GM19372 (cell line): ENCODE measurements at regions not wholly inside any gene's neighbourhood (a gene's known extent, or its start where the extent isn't known, plus 50 kb on each side); places are given as distances from the start of the nearest gene placed in this dataset.

Source experiments
- ATAC-seq: cut with Tn5 transposase; IDR thresholded peaks from one replicate; pipeline ENCODE4 v1.9.1; 2021; ENCODE audit warnings: mild to moderate bottlenecking, low read depth, moderate library complexity; ENCODE audit not compliant: unreplicated experiment

DNA sequence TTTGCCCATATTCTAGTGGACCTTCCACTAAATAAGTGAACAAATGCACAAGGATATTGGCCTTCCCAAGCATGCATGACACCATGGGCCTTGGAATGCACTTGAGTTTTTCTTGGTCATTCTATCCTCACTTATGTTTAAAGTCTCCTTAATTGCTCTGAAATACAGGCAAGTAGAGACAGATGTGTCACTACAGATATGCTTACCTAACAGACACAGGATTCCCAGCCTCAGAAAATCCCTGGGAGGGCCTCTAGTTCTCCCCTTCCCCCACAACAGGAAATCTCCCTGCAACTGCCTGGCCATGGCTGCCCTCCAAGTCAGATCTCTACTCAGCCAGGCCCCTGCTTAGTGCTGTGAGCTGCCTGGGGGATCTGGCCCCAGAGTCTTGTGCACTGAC is 445.2 kb downstream of the IRS1 start:
- no peak for ATAC-seq

DNA sequence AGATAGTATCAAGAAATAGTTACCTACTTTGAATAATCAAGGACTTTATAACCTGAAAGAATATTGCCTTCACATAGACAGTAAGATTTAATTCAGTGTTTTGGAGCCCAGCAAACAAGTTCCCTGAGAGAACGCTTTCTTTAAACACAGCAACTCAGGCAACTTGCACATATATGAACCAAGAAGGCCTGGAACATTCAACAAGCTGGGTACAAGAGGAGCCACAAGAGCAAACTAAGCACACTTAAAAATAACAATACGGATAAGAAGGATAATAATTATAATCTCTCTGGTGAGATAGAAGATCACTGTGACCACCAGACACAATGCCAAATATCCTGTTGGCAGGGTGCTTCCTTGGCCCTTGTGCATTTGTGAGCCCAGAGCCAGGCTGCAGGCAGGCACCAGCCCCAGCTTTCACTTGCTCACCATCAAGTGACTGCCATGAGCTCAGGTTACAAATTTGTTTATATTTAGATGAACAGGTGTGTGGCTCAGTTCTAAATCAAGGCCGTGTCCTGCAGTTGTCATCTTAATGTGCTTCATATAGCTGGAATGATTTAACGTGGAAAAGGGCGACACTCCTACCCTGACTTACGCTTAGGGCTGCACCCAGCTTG is 446.6 kb downstream of the IRS1 start:
- ATAC-seq: no peak

DNA sequence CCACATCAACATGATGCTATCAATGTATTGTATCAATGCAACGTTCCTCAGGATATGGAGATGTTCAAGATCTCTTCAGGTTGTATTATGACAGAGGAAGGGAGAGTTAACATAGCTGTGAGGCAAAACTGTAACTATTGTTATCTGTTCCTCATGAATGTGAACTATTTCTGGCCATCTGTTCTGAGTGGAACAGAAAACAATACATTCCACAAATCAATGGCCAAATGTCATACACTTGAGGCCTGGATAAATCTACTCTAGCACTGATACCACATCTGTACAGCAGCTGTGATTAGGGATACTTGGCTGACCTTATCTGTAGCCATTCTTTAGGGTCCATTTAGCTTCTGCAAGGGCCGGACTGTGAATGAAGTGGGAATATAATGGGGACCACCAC is 447.9 kb downstream of the IRS1 start:
- no peak for ATAC-seq

- no peak for ATAC-seq
Measured at GRCh38 chr2:226339616-226340015, 460.0 kb downstream of the IRS1 start.

- ATAC-seq: no peak
Measured at GRCh38 chr2:226338825-226339224, 460.8 kb downstream of the IRS1 start.

DNA sequence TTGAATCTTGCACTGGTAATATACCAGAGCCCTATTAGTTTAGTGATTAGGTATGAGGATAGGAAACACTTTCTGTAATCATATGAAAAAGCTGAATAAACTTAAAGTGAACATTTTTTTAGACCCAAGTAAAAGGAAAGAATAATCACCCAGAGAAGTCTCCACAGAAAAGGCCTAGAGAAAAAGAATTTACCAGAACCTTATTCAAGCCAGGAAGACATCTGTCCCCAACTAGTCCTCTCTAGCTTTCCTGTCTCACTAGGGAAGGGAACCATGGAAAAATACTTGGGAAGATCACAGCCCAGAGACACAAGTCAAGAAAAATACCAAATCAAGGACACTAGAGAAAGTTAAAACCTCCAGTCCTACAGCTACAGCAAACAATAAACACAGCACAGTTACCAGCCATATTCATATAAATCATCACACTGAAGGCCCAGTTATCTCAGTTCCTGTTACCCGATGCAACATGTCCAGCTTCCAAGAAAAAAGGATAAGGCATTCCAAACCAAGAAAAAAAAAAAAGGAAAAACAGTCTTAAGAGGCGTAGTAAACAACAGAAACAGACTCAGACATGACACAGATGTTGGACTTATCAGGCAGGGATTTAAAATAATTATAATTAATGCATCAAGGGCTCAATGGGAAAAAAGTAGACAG is 461.5 kb downstream of the IRS1 start:
- ATAC-seq: no peak

DNA sequence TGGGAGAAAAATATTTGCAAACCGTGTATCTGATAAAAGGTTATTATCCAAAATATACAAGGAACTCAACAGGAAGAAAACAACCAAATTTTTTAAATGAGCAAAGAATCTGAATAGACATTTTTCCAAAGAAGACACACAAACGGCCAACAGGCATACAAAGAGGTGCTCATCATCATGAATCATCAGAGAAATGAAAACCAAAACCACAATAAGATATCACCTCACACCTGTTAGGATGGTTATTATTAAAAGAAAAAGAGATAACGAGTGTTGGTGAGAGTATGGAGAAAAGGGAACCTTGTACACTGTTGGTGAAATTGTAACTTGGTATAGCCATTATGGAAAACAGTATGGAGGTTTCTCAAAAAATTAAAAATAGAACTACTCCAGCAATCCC is 463.3 kb downstream of the IRS1 start:
- ATAC-seq: no peak

- no peak for ATAC-seq
Measured at GRCh38 chr2:226334981-226335720, 464.5 kb downstream of the IRS1 start.

DNA sequence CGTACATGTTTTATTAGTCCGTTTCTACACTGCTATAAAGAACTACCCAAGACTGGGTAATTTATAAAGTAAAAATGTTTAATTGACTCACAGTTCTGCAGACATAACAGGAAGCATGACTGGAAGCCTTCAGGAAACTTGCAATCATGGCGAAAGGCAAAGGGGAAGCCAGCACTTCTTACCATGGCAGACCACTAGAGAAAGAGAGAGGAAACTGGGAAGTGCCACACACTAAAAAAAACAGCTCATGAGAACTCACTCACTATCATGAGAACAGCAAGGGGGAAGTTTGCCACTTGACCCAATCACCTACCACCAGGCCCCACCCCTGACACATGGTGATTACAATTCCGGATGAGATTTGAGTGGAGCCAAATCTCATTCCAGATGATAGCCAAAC is 466.2 kb downstream of the IRS1 start:
- ATAC-seq: no peak

DNA sequence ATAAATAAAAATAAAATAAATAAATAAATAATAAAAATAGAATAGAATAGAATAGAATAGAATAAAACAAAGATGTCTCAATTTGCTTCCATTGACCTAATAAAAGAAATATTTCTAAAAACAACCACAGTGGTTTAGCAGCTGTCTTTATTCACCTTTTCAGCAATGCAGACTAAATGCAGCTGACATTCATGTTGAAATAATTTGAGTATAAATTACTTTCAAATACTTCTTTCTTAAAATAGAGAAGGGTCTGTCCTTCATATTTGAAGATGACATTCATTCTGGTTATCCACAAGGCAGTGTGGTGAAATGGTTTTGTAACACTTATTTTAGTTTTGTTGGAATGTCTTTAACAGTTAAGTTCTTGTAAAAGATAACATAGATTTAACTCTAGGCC is 469.4 kb downstream of the IRS1 start:
- ATAC-seq: no peak

GRCh38 chr2:226329180-226329579 is 470.4 kb downstream of the IRS1 start:
- ATAC-seq: no peak

DNA sequence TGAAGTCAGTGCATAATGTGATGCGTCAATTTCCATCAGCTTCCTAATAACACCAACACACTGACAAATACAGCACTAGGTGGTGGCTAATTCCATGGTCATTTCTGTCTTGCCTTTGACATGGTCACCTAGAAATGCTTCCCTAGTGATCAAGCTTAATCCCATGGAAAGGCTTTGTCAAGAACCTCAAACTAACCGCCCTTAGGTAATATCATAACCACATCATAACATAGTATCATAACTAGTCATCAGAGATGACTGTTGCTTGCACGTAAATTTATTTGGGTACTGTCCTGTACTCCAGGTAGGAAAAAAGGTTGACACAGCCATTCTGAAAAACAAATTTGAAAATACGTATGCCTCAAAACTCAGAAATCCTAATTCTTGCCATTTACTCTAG is 471.8 kb downstream of the IRS1 start:
- ATAC-seq: no peak

GRCh38 chr2:226325526-226325925 is 474.1 kb downstream of the IRS1 start:
- no peak for ATAC-seq

DNA sequence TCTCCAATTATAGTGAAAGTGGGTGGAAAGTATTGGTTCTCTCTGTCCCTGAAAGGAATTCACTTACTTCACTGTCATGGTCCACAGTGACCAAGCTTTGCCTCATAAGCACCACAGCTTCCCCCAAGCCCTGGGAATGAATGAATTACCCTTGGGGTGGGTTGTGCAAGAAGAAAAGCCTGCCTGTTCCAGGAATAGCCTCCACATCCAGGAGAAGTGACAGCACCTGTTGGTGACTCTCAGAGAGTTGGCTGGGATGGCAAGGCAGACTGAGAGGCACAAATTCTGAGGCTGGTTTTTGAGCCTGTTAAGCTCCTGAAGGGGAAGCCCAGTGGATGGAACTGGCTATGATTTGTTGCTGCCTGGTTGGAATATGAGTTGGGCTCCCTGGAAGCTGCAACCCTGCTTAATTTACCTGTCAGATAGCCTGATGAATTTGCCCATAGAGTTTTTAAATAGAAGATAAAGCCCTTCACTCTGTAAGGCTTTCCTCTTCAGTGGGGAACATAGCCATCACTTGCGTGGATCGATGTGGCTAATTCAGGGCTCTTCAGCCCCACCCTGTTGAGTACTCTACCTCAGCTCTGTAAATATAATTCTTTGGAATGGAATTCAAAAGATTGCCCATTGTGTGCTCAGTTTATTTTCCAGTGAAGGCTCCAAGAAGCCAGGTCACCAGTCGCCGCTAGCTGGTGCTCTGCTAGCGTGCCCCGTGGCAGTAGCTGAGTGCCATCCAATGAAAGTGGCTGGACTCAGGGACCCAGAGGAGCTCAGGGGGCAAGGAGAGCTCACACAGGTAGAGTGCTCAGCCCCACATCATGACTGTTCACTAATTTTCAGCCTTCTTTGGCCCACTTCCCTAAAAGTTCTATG is 479.3 kb downstream of the IRS1 start:
- ATAC-seq: no peak

GRCh38 chr2:226317970-226318369 is 481.6 kb downstream of the IRS1 start:
- ATAC-seq: no peak

DNA sequence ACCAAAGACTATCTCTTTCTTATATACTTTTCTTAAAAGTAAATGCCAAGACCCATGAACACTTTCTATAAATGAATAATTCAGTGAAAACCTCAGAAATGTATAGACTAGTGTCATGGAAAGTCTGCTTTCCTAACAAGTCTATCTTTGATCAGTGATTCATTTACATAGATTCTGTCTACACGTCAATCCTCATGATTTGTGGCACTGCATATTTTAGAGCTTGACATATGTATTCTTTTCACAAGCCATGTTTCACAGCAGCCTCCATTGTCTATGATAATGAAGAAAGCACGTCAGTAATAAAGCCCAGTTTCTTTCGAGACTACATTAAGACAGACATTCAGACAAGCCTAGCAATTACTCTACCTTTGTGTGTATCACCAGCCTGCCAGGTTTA is 486.6 kb downstream of the IRS1 start:
- ATAC-seq: no peak

DNA sequence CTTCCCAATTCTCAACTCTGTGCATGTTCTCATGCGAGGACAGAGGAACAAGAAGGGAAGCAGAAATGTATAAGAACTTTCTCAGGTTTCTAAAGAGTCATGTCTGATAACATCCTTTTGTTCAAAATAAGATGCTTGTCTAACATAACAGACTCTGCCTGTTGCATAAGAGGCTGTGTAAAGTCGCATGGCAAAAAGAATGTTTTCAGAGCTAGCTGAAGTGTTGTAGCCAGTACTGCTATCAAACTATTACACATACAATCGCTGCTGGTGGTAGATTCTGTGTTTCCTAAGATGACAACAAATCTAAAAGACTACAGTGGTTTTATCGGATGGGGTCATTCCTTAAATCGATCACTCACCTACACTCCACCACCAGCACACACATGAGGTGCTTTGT is 487.5 kb downstream of the IRS1 start:
- ATAC-seq: no peak

GRCh38 chr2:226310146-226310545 is 489.5 kb downstream of the IRS1 start:
- no peak for ATAC-seq

- ATAC-seq: no peak
Measured at GRCh38 chr2:226308986-226309385, 490.6 kb downstream of the IRS1 start.

- no peak for ATAC-seq
Measured at GRCh38 chr2:226308323-226308680, 491.3 kb downstream of the IRS1 start.
